GM12878 (cell line): ENCODE measurements at regions not wholly inside any gene's neighbourhood (a gene's known extent, or its start where the extent isn't known, plus 50 kb on each side); places are given as distances from the start of the nearest gene placed in this dataset.

Experiments used
- ASH2L ChIP-seq: fragments of 300-600, 200-600 bp; sonication (generic); IDR thresholded peaks from 2 replicates; pipeline ENCODE4 v1.6.1; 2017; ENCODE audit warnings: low read depth, mild to moderate bottlenecking, borderline replicate concordance
- BCL11A ChIP-seq: IDR thresholded peaks from 2 replicates; pipeline ENCODE4 v1.6.1; 2011; ENCODE audit warnings: low read depth, low read length
- CREB1 ChIP-seq: IDR thresholded peaks from 2 replicates; pipeline ENCODE4 v1.6.1; 2012; ENCODE audit warnings: low read depth, mild to moderate bottlenecking, inconsistent platforms
- DPF2 ChIP-seq: fragments of 450-650 bp; IDR thresholded peaks from 2 replicates; pipeline ENCODE4 v1.6.1; 2017; ENCODE audit warnings: mild to moderate bottlenecking
- EED ChIP-seq: sonication (generic); IDR thresholded peaks from 2 replicates; pipeline ENCODE4 v1.6.1; 2016; ENCODE audit warnings: antibody characterized with exemption, low read depth
- ETV6 ChIP-seq, 2 experiments: fragments of 450-650 bp in 1 of 2; IDR thresholded peaks in 1 of 2; conservative IDR thresholded peaks in 1 of 2; 2 replicates each; pipeline ENCODE4 v1.6.1; 2014; ENCODE audit warnings: antibody characterized with exemption in 1 of 2, borderline replicate concordance in 1 of 2, low read depth in 1 of 2, mild to moderate bottlenecking in 1 of 2, moderate library complexity in 1 of 2
- HCFC1 ChIP-seq: fragments of 150-350 bp; IDR thresholded peaks from 2 replicates; pipeline ENCODE4 v1.6.1; 2014; ENCODE audit warnings: low read length
- JUND ChIP-seq: IDR thresholded peaks from 2 replicates; pipeline ENCODE4 v1.6.1; 2012; ENCODE audit warnings: low read depth, mild to moderate bottlenecking, low read length, improper control_type of control experiment, moderate library complexity
- MEF2B ChIP-seq: fragments of 450-650 bp; IDR thresholded peaks from 2 replicates; pipeline ENCODE4 v1.6.1; 2018; ENCODE audit warnings: mild to moderate bottlenecking, moderate library complexity; ENCODE audit not compliant: partially characterized antibody, poor library complexity, severe bottlenecking
- PAX5 ChIP-seq: IDR thresholded peaks from 2 replicates; pipeline ENCODE4 v1.6.1; 2011; ENCODE audit warnings: low read depth, low read length, borderline replicate concordance
- RFX5 ChIP-seq: IDR thresholded peaks from 2 replicates; pipeline ENCODE4 v1.6.1; 2011; ENCODE audit warnings: low read depth, low read length, improper control_type of control experiment
- TBL1XR1 ChIP-seq: IDR thresholded peaks from 2 replicates; pipeline ENCODE4 v1.6.1; 2012; ENCODE audit warnings: low read depth, low read length, improper control_type of control experiment
- ZNF207 ChIP-seq: fragments of 450-650 bp; IDR thresholded peaks from 2 replicates; pipeline ENCODE4 v1.6.1; 2014; ENCODE audit warnings: antibody characterized with exemption, mild to moderate bottlenecking, borderline replicate concordance
- TF ChIP-seq, protein P1 (sequence below): fragments of 450-650 bp; IDR thresholded peaks from 2 replicates; pipeline ENCODE4 v1.6.1; 2017; ENCODE audit warnings: mild to moderate bottlenecking
- TF ChIP-seq, protein P2 (sequence below): fragments of 450-650 bp; IDR thresholded peaks from 2 replicates; pipeline ENCODE4 v1.6.1; 2017; ENCODE audit warnings: low read depth, mild to moderate bottlenecking, moderate library complexity
- TF ChIP-seq, protein P3 (sequence below): fragments of 450-650 bp; IDR thresholded peaks from 2 replicates; pipeline ENCODE4 v1.6.1; 2016; ENCODE audit warnings: mild to moderate bottlenecking
- TF ChIP-seq, protein P4 (sequence below): fragments of 450-650 bp; IDR thresholded peaks from 2 replicates; pipeline ENCODE4 v1.6.1; 2016; ENCODE audit warnings: mild to moderate bottlenecking
- TF ChIP-seq, protein P5 (sequence below): fragments of 450-650 bp; IDR thresholded peaks from 2 replicates; pipeline ENCODE4 v1.6.1; 2017; ENCODE audit warnings: mild to moderate bottlenecking, moderate library complexity

DNA sequence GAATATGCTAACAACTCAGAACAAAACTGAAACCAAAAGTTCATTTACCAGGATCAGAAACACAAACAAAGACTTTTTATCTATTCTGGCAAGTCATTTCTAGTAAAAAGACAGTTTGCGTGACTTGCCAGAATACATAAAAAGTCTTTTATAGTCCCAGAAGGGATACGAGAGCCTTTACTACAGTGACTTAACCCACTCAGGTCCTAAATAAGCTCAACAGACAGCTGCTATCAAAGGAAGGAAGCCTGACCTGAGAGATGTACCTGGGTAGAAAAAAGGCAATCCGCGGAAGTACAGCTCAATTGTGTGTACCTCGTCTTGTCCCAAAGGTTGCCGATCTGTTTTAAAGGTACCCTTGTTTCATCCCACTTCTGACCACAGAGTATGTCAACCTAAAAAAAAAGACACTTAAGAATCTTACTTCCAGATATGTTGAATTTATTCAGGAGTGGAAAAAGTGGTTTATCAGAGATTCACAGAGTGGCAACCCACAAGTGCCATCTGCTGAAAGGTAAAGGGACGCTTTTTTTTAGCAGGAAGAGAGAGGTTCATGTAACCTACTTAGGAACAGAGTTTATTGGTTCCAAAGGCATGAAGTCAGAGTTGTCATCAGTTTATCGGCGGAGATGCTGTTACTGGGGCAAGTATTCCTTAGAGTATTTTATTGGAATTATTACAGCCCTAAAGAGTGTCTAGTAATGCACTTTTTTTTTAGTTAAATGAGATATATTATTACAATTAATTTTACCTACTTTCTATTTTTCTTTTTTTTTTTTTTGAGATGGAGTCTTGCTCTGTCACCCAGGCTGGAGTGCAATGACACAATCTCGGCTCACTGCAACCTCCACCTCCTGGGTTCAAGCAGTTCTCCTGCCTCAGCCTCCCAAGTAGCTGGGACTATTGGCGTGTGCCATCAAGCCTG is 69.7 kb upstream of the C1QTNF9B start (continued):
- TF ChIP-seq, protein P1, sequence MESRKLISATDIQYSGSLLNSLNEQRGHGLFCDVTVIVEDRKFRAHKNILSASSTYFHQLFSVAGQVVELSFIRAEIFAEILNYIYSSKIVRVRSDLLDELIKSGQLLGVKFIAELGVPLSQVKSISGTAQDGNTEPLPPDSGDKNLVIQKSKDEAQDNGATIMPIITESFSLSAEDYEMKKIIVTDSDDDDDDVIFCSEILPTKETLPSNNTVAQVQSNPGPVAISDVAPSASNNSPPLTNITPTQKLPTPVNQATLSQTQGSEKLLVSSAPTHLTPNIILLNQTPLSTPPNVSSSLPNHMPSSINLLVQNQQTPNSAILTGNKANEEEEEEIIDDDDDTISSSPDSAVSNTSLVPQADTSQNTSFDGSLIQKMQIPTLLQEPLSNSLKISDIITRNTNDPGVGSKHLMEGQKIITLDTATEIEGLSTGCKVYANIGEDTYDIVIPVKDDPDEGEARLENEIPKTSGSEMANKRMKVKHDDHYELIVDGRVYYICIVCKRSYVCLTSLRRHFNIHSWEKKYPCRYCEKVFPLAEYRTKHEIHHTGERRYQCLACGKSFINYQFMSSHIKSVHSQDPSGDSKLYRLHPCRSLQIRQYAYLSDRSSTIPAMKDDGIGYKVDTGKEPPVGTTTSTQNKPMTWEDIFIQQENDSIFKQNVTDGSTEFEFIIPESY: no peak
- TF ChIP-seq RFX5: no peak
- peak; percentile 47; the same call in 1 of the 2 replicates for TF ChIP-seq TBL1XR1
- TF ChIP-seq ETV6 (conservative IDR thresholded peaks at IDR 0.05 in 1 of 2, IDR thresholded peaks at IDR 0.05 in 1 of 2; ENCODE audit: borderline replicate concordance in 1 of 2, low read depth in 1 of 2): peak in 1 of 2 experiments; percentile 73; a peak in 2 of 4 replicates
- no peak for TF ChIP-seq CREB1
- TF ChIP-seq, protein P2, sequence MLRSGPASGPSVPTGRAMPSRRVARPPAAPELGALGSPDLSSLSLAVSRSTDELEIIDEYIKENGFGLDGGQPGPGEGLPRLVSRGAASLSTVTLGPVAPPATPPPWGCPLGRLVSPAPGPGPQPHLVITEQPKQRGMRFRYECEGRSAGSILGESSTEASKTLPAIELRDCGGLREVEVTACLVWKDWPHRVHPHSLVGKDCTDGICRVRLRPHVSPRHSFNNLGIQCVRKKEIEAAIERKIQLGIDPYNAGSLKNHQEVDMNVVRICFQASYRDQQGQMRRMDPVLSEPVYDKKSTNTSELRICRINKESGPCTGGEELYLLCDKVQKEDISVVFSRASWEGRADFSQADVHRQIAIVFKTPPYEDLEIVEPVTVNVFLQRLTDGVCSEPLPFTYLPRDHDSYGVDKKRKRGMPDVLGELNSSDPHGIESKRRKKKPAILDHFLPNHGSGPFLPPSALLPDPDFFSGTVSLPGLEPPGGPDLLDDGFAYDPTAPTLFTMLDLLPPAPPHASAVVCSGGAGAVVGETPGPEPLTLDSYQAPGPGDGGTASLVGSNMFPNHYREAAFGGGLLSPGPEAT: peak; percentile 70; the same call in 1 of the 2 replicates
- TF ChIP-seq, protein P3, sequence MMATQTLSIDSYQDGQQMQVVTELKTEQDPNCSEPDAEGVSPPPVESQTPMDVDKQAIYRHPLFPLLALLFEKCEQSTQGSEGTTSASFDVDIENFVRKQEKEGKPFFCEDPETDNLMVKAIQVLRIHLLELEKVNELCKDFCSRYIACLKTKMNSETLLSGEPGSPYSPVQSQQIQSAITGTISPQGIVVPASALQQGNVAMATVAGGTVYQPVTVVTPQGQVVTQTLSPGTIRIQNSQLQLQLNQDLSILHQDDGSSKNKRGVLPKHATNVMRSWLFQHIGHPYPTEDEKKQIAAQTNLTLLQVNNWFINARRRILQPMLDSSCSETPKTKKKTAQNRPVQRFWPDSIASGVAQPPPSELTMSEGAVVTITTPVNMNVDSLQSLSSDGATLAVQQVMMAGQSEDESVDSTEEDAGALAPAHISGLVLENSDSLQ: peak; percentile 12; the same call in 1 of the 2 replicates
- TF ChIP-seq HCFC1: no peak
- TF ChIP-seq, protein P4, sequence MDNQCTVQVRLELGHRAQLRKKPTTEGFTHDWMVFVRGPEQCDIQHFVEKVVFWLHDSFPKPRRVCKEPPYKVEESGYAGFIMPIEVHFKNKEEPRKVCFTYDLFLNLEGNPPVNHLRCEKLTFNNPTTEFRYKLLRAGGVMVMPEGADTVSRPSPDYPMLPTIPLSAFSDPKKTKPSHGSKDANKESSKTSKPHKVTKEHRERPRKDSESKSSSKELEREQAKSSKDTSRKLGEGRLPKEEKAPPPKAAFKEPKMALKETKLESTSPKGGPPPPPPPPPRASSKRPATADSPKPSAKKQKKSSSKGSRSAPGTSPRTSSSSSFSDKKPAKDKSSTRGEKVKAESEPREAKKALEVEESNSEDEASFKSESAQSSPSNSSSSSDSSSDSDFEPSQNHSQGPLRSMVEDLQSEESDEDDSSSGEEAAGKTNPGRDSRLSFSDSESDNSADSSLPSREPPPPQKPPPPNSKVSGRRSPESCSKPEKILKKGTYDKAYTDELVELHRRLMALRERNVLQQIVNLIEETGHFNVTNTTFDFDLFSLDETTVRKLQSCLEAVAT: peak; percentile 58
- no peak for TF ChIP-seq ASH2L
- 0 out of 2 replicates have a peak, but pooled peaks have one; percentile 49 for TF ChIP-seq DPF2
- 0 out of 2 replicates have a peak, but pooled peaks have one; percentile 27 for TF ChIP-seq BCL11A
- TF ChIP-seq MEF2B: peak; percentile 70
- TF ChIP-seq EED: 0 out of 2 replicates have a peak, but pooled peaks have one; percentile 44
- no peak for TF ChIP-seq PAX5
- TF ChIP-seq, protein P5, sequence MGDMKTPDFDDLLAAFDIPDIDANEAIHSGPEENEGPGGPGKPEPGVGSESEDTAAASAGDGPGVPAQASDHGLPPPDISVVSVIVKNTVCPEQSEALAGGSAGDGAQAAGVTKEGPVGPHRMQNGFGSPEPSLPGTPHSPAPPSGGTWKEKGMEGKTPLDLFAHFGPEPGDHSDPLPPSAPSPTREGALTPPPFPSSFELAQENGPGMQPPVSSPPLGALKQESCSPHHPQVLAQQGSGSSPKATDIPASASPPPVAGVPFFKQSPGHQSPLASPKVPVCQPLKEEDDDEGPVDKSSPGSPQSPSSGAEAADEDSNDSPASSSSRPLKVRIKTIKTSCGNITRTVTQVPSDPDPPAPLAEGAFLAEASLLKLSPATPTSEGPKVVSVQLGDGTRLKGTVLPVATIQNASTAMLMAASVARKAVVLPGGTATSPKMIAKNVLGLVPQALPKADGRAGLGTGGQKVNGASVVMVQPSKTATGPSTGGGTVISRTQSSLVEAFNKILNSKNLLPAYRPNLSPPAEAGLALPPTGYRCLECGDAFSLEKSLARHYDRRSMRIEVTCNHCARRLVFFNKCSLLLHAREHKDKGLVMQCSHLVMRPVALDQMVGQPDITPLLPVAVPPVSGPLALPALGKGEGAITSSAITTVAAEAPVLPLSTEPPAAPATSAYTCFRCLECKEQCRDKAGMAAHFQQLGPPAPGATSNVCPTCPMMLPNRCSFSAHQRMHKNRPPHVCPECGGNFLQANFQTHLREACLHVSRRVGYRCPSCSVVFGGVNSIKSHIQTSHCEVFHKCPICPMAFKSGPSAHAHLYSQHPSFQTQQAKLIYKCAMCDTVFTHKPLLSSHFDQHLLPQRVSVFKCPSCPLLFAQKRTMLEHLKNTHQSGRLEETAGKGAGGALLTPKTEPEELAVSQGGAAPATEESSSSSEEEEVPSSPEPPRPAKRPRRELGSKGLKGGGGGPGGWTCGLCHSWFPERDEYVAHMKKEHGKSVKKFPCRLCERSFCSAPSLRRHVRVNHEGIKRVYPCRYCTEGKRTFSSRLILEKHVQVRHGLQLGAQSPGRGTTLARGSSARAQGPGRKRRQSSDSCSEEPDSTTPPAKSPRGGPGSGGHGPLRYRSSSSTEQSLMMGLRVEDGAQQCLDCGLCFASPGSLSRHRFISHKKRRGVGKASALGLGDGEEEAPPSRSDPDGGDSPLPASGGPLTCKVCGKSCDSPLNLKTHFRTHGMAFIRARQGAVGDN: peak; percentile 32; the same call in 1 of the 2 replicates
- no peak for TF ChIP-seq ZNF207
- TF ChIP-seq JUND: peak; percentile 86
